Upper lobe of left lung (tissue), 6 donors: ENCODE measurements at regions not wholly inside any gene's neighbourhood (a gene's known extent, or its start where the extent isn't known, plus 50 kb on each side); places are given as distances from the start of the nearest gene placed in this dataset.

Experiments
- ATAC-seq, 2 donors: fragments of 200-7000 bp; cut with Tn5 transposase; one replicate each; pipeline ENCODE4 v1.9.1; 2022; ENCODE audit warnings: mild to moderate bottlenecking in 2 of 2, moderate library complexity in 2 of 2; ENCODE audit not compliant: low FRiP score in 2 of 2
- DNase-seq, 2 donors: peaks; one replicate each; pipeline ENCODE4 v3.0.0-alpha.2; 2019 to 2020
- H3K27ac ChIP-seq, 4 donors: fragments of 200-600 bp; sonication (generic); one replicate each; pipeline ENCODE4 v1.5.1; 2016 to 2019
- H3K27me3 ChIP-seq, 4 donors: fragments of 200-600 bp; sonication (generic); one replicate each; pipeline ENCODE4 v1.5.1; 2017 to 2019
- H3K36me3 ChIP-seq, 4 donors: fragments of 200-600 bp; sonication (generic); one replicate each; pipeline ENCODE4 v1.5.1; 2016 to 2019
- H3K4me1 ChIP-seq, 4 donors: fragments of 200-600 bp; sonication (generic); one replicate each; pipeline ENCODE4 v1.5.1; 2018 to 2019
- H3K4me3 ChIP-seq, 4 donors: fragments of 200-600 bp; sonication (generic); one replicate each; pipeline ENCODE4 v1.5.1; 2017 to 2019; ENCODE audit warnings: mild to moderate bottlenecking in 2 of 4, moderate library complexity in 1 of 4
- H3K9me3 ChIP-seq, 4 donors: fragments of 200-600 bp; sonication (generic); one replicate each; pipeline ENCODE4 v1.5.1; 2018 to 2019
- CTCF ChIP-seq, 6 experiments: fragments of 450-650 bp in 4 of 6; fragments of 200-600 bp in 2 of 6; sonication (generic) in 2 of 6; IDR thresholded peaks; one replicate each; pipeline ENCODE4 v1.5.1; 2016 to 2019; ENCODE audit warnings: antibody characterized with exemption in 6 of 6
- EP300 ChIP-seq, 4 donors: sonication (generic); formaldehyde crosslinking; IDR thresholded peaks; one replicate each; pipeline ENCODE4 v1.5.1; 2017; ENCODE audit warnings: antibody characterized with exemption in 4 of 4, control low read depth in 2 of 4
- POLR2A ChIP-seq, 4 donors: fragments of 450-650 bp; IDR thresholded peaks; one replicate each; pipeline ENCODE4 v1.5.1; 2016 to 2017; ENCODE audit warnings: antibody characterized with exemption in 4 of 4, mild to moderate bottlenecking in 2 of 4
- POLR2AphosphoS5 ChIP-seq, 2 donors: sonication (generic); formaldehyde crosslinking; IDR thresholded peaks; one replicate each; pipeline ENCODE4 v1.5.1; 2017; ENCODE audit warnings: antibody characterized with exemption in 2 of 2
- WGBS, 2 donors: methylation state at CpG; one replicate each; pipeline ENCODE4 v1.1.5; 2017 to 2018; 5-methylcytosine and 5-hydroxymethylcytosine counted together
- donor health status: DM: no; HTN: no; CAD: no; lungs with moderate emphysema.
- donor health status: DM: no; HTN: yes; CAD: no; lungs with severe emphysema.

GRCh38 chr4:180041576-180041975 lies 2201.6 kb upstream of the TENM3 start:
- Histone ChIP-seq H3K27me3 (no peaks in the 10 kb centered on the region), H3K4me1 (no peaks in the 10 kb centered on the region), H3K27ac (no peak overlapping the region), H3K9me3 (no peaks in the 10 kb centered on the region), H3K4me3 (no peak overlapping the region), H3K36me3 (no peaks in the 10 kb centered on the region)
- DNase-seq = no peak
- ATAC-seq = no peak
- TF ChIP-seq POLR2AphosphoS5 (IDR thresholded peaks at IDR 0.05) (no peak), POLR2A (IDR thresholded peaks at IDR 0.05) (no peak), EP300 (IDR thresholded peaks at IDR 0.05) (no peak), CTCF (IDR thresholded peaks at IDR 0.05) (no peak)
- 55 to 70% methylated on average over 1 of the region's 1 CpG for WGBS, 2 donors

DNA sequence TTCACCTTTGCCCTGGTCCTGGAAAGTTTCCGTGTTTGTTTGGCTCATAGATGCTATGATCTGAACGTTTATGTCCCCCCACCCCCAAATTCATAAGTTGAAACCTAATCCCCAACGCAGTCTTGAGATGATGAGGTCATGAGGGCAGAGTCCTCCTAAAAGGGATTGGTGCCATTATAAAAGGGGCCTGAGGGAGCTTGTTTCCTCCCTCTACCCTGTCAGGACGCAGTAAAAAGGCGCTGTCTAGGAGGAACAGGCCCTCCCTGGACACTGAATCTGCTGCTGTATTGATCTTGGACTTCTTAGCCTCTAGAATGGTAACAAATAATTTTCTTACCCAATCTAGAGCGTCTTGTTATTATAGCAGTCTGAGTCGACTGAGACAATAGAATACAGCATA lies 2190.6 kb upstream of the TENM3 start:
- H3K9me3 ChIP-seq = no peaks in the 10 kb centered on the region
- H3K4me1 ChIP-seq = peaks cover 0 to 3% (median under 1%) of the 10 kb centered on the region in 4 donors
- WGBS, 2 donors = 59% methylated on average over 7 of the region's 7 CpGs
- H3K27ac ChIP-seq = no peak overlapping the region
- peaks cover 0 to under 1% (median 0%) of the 10 kb centered on the region in 4 donors for H3K27me3 ChIP-seq
- ATAC-seq = no peak
- no peak for DNase-seq
- TF ChIP-seq EP300 (IDR thresholded peaks at IDR 0.05) = no peak
- no peak for TF ChIP-seq POLR2A (IDR thresholded peaks at IDR 0.05)
- no peak for TF ChIP-seq CTCF (IDR thresholded peaks at IDR 0.05)
- no peak for TF ChIP-seq POLR2AphosphoS5 (IDR thresholded peaks at IDR 0.05)
- H3K36me3 ChIP-seq = no peaks in the 10 kb centered on the region
- no peak overlapping the region for H3K4me3 ChIP-seq

DNA sequence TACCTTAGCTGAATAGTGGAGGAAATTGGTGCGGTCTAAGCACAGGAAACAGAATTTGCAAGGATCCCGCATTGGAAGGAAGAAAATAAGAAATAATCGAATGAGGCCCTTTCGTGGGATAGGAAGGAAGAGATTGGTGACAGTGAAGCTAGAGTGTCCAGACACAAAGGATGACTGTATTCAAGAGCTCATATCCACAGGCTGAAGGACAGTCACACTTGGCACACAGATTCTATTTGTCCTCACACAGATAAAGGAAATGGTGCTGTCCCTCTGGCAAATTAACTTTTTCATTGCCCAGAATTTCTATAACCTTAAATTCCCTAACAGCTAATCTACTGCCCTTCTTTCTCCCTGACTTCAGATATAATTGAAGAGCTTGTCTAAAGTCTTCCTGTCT lies 2188.9 kb upstream of the TENM3 start:
- Histone ChIP-seq H3K27me3 (peaks cover 0 to 14% (median 9%) of the 10 kb centered on the region in 4 donors), H3K36me3 (no peaks in the 10 kb centered on the region), H3K4me3 (no peak overlapping the region), H3K4me1 (peaks cover 9 to 19% (median 12%) of the 10 kb centered on the region in 4 donors), H3K27ac (no peak overlapping the region), H3K9me3 (no peaks in the 10 kb centered on the region)
- ATAC-seq = no peak
- WGBS, 2 donors = 71% methylated on average over 4 of the region's 4 CpGs
- DNase-seq = no peak
- TF ChIP-seq CTCF (IDR thresholded peaks at IDR 0.05) (no peak), POLR2AphosphoS5 (IDR thresholded peaks at IDR 0.05) (no peak), EP300 (IDR thresholded peaks at IDR 0.05) (no peak), POLR2A (IDR thresholded peaks at IDR 0.05) (no peak)

- TF ChIP-seq CTCF (IDR thresholded peaks at IDR 0.05) (no peak), POLR2A (IDR thresholded peaks at IDR 0.05) (no peak), POLR2AphosphoS5 (IDR thresholded peaks at IDR 0.05) (no peak), EP300 (IDR thresholded peaks at IDR 0.05) (no peak)
- ATAC-seq (peak in 1 of 2 donors; percentile 14), DNase-seq (no peak)
- Histone ChIP-seq H3K27ac (no peak overlapping the region), H3K9me3 (no peaks in the 10 kb centered on the region), H3K4me1 (peaks cover 14 to 24% (median 18%) of the 10 kb centered on the region in 4 donors), H3K27me3 (peaks cover 0 to 17% (median 10%) of the 10 kb centered on the region in 4 donors), H3K36me3 (no peaks in the 10 kb centered on the region), H3K4me3 (no peak overlapping the region)
- 7 to 9% methylated on average over 8 of the region's 8 CpGs for WGBS, 2 donors
Observed at GRCh38 chr4:180057299-180057721, 2185.9 kb upstream of the TENM3 start.
